Hepatocyte (in vitro differentiated cells): ENCODE measurements at regions not wholly inside any gene's neighbourhood (a gene's known extent, or its start where the extent isn't known, plus 50 kb on each side); places are given as distances from the start of the nearest gene placed in this dataset.

Experiments
- DNase-seq: peaks from one replicate; pipeline ENCODE4 v3.0.0-alpha.2; 2016; ENCODE audit warnings: low spot score
- H2AFZ ChIP-seq: fragments of 200-600 bp; sonication (generic); 2 replicates; pipeline ENCODE4 v1.6.0; 2016; ENCODE audit warnings: antibody characterized with exemption, mild to moderate bottlenecking
- H3K27ac ChIP-seq: fragments of 200-600 bp; sonication (generic); 2 replicates; pipeline ENCODE4 v1.5.1; 2016; ENCODE audit warnings: mild to moderate bottlenecking
- H3K27me3 ChIP-seq: fragments of 200-600 bp; sonication (generic); 2 replicates; pipeline ENCODE4 v1.6.1; 2016
- H3K36me3 ChIP-seq: fragments of 200-600 bp; sonication (generic); replicated peaks from 2 replicates; pipeline ENCODE4 v1.5.1; 2016; ENCODE audit warnings: low read depth; ENCODE audit not compliant: insufficient read depth
- H3K4me1 ChIP-seq: fragments of 200-600 bp; sonication (generic); 2 replicates; pipeline ENCODE4 v1.5.1; 2016; ENCODE audit warnings: mild to moderate bottlenecking, moderate library complexity; ENCODE audit not compliant: insufficient read depth
- H3K4me2 ChIP-seq: fragments of 200-600 bp; sonication (generic); 2 replicates; pipeline ENCODE4 v1.6.0; 2016
- H3K4me3 ChIP-seq: fragments of 200-600 bp; sonication (generic); 2 replicates; pipeline ENCODE4 v1.5.1; 2016; ENCODE audit warnings: mild to moderate bottlenecking
- H3K79me2 ChIP-seq: fragments of 200-600 bp; sonication (generic); 2 replicates; pipeline ENCODE4 v1.6.0; 2017; ENCODE audit warnings: mild to moderate bottlenecking
- H3K9me2 ChIP-seq: fragments of 200-600 bp; sonication (generic); replicated peaks from 2 replicates; pipeline ENCODE4 v1.6.0; 2017; ENCODE audit warnings: mild to moderate bottlenecking; ENCODE audit not compliant: insufficient read depth
- H3K9me3 ChIP-seq: fragments of 200-600 bp; sonication (generic); 2 replicates; pipeline ENCODE4 v1.5.1; 2016; ENCODE audit warnings: low read depth, mild to moderate bottlenecking
- H4K20me1 ChIP-seq: fragments of 200-600 bp; sonication (generic); 2 replicates; pipeline ENCODE4 v1.6.0; 2016; ENCODE audit warnings: mild to moderate bottlenecking; ENCODE audit not compliant: insufficient read depth, poor library complexity, severe bottlenecking
- CTCF ChIP-seq: fragments of 200-600 bp; sonication (generic); IDR thresholded peaks from 2 replicates; pipeline ENCODE4 v1.5.1; 2016; ENCODE audit warnings: antibody characterized with exemption, mild to moderate bottlenecking; ENCODE audit not compliant: poor library complexity
- EZH2 ChIP-seq: fragments of 200-600 bp; sonication (generic); IDR thresholded peaks from 2 replicates; pipeline ENCODE4 v1.6.1; 2016; ENCODE audit warnings: antibody characterized with exemption, mild to moderate bottlenecking, borderline replicate concordance
- EZH2phosphoT487 ChIP-seq: fragments of 200-600 bp; sonication (generic); IDR thresholded peaks from one replicate; pipeline ENCODE4 v1.6.1; 2018; ENCODE audit warnings: antibody characterized with exemption, mild to moderate bottlenecking, low read depth, moderate library complexity; ENCODE audit not compliant: unreplicated experiment, severe bottlenecking
- WGBS: methylation state at CpG from one replicate; pipeline ENCODE4 v1.1.6; 2016; ENCODE audit warnings: low lambda C conversion rate; ENCODE audit errors: missing lambda C conversion rate; 5-methylcytosine and 5-hydroxymethylcytosine counted together

GRCh38 chr22:22348127-22348814 is 103.7 kb downstream of the VPREB1 start:
- Histone ChIP-seq H3K9me3 (no peaks in the 10 kb centered on the region), H3K36me3 (no peaks in the 10 kb centered on the region), H2AFZ (no peak overlapping the region), H3K4me1 (peaks cover 7% of the 10 kb centered on the region), H4K20me1 (no peaks in the 10 kb centered on the region), H3K79me2 (no peaks in the 10 kb centered on the region), H3K27ac (no peak overlapping the region), H3K9me2 (no peaks in the 10 kb centered on the region), H3K4me3 (no peak overlapping the region), H3K4me2 (no peak overlapping the region), H3K27me3 (peaks cover 30% of the 10 kb centered on the region)
- DNase-seq = peak; percentile 23
- TF ChIP-seq EZH2phosphoT487 (no peak), CTCF (peak; percentile 27), EZH2 (no peak)
- whole genome bisulfite sequencing = 37% methylated on average over 5 of the region's 5 CpGs

- Histone ChIP-seq H4K20me1 (no peaks in the 10 kb centered on the region), H3K27ac (no peak overlapping the region), H3K9me3 (no peaks in the 10 kb centered on the region), H3K4me1 (peaks cover 7% of the 10 kb centered on the region), H3K36me3 (no peaks in the 10 kb centered on the region), H3K4me2 (no peak overlapping the region), H3K79me2 (no peaks in the 10 kb centered on the region), H3K27me3 (peaks cover 30% of the 10 kb centered on the region), H2AFZ (no peak overlapping the region), H3K4me3 (no peak overlapping the region), H3K9me2 (no peaks in the 10 kb centered on the region)
- DNase-seq = no peak
- TF ChIP-seq CTCF (no peak), EZH2 (no peak), EZH2phosphoT487 (no peak)
- 77% methylated on average over 6 of the region's 6 CpGs for WGBS
These were observed 104.3 kb downstream of the VPREB1 start for GRCh38 chr22:22348815-22349454.

- no peak for DNase-seq
- no peak overlapping the region for H3K4me2 ChIP-seq
These were observed 104.9 kb downstream of the VPREB1 start for GRCh38 chr22:22349455-22349836.

More at GRCh38 chr22:22349455-22349836, 104.9 kb downstream of the VPREB1 start:
- Histone ChIP-seq H3K79me2 (no peaks in the 10 kb centered on the region), H3K9me3 (no peaks in the 10 kb centered on the region), H3K4me3 (no peak overlapping the region), H4K20me1 (no peaks in the 10 kb centered on the region), H3K36me3 (no peaks in the 10 kb centered on the region), H3K27ac (no peak overlapping the region), H3K9me2 (no peaks in the 10 kb centered on the region), H2AFZ (no peak overlapping the region), H3K4me1 (peaks cover 3% of the 10 kb centered on the region), H3K27me3 (peaks cover 30% of the 10 kb centered on the region)
- TF ChIP-seq EZH2 (no peak), CTCF (no peak), EZH2phosphoT487 (no peak)
- WGBS = 45% methylated on average over 3 of the region's 3 CpGs
